PC-3 (cell line): ENCODE measurements at regions not wholly inside any gene's neighbourhood (a gene's known extent, or its start where the extent isn't known, plus 50 kb on each side); places are given as distances from the start of the nearest gene placed in this dataset.

Source experiments
- ATAC-seq: fragments of 200-7000 bp; cut with Tn5 transposase; 2 replicates; pipeline ENCODE4 v1.9.1; 2020; ENCODE audit warnings: mild to moderate bottlenecking, moderate library complexity
- BruUV-seq: library from RNA; stranded (reverse); fragments of 400-500 nt; replicated peaks from 2 replicates; lab custom pipeline; 2021; lab: Mats Ljungman, UMichigan
- CTCF ChIA-PET: fragments of 300-600 bp; sonication (Branson Sonifier 250); formaldehyde crosslinking; loops from one replicate; lab custom pipeline; 2022; ENCODE audit warnings: antibody characterized with exemption; lab: Charles Lee
- POLR2A ChIA-PET: fragments of 300-600 bp; sonication (Branson Sonifier 250); formaldehyde crosslinking; loops from one replicate; lab custom pipeline; 2022; ENCODE audit warnings: antibody characterized with exemption; ENCODE audit not compliant: unreplicated experiment; lab: Charles Lee
- DNase-seq: peaks from one replicate; pipeline ENCODE4 v3.0.0-alpha.2; 2015
- H2AFZ ChIP-seq: fragments of 300-600 bp; sonication (generic); 2 replicates; pipeline ENCODE4 v1.6.0; 2016; ENCODE audit warnings: antibody characterized with exemption, low read length
- H3F3A ChIP-seq: fragments of 300-600 bp; sonication (generic); one replicate; pipeline ENCODE4 v1.6.0; 2017; ENCODE audit warnings: antibody characterized with exemption, low read length, control low read depth, mild to moderate bottlenecking; ENCODE audit not compliant: unreplicated experiment
- H3K27ac ChIP-seq: fragments of 300-600 bp; sonication (generic); 2 replicates; pipeline ENCODE4 v1.5.1; 2016; ENCODE audit warnings: mild to moderate bottlenecking, low read length
- H3K27me3 ChIP-seq: fragments of 300-600 bp; sonication (generic); 2 replicates; pipeline ENCODE4 v1.6.1; 2016; ENCODE audit warnings: low read length, mixed read lengths
- H3K36me3 ChIP-seq: fragments of 300-600 bp; sonication (generic); 2 replicates; pipeline ENCODE4 v1.6.1; 2016; ENCODE audit warnings: low read depth, mixed run types, low read length, mixed read lengths
- H3K4me1 ChIP-seq: fragments of 300-600 bp; sonication (generic); 2 replicates; pipeline ENCODE4 v1.5.1; 2016; ENCODE audit warnings: low read length; ENCODE audit not compliant: insufficient read depth
- H3K4me2 ChIP-seq: fragments of 300-600 bp; sonication (generic); 2 replicates; pipeline ENCODE4 v1.6.0; 2016; ENCODE audit warnings: low read length
- H3K4me3 ChIP-seq: fragments of 300-600 bp; sonication (generic); 2 replicates; pipeline ENCODE4 v1.5.1; 2016; ENCODE audit warnings: mild to moderate bottlenecking, low read length, mixed read lengths
- H3K79me2 ChIP-seq: fragments of 300-600 bp; sonication (generic); 2 replicates; pipeline ENCODE4 v1.6.1; 2017; ENCODE audit warnings: low read length, mixed read lengths
- H3K9ac ChIP-seq: fragments of 300-600 bp; sonication (generic); 2 replicates; pipeline ENCODE4 v1.6.0; 2016; ENCODE audit warnings: mild to moderate bottlenecking, low read length
- H3K9me2 ChIP-seq: fragments of 300-600 bp; sonication (generic); replicated peaks from 2 replicates; pipeline ENCODE4 v1.6.1; 2016; ENCODE audit warnings: mixed run types, low read length, mixed read lengths
- H3K9me3 ChIP-seq: fragments of 300-600 bp; sonication (generic); 2 replicates; pipeline ENCODE4 v1.6.1; 2016; ENCODE audit warnings: low read length, mixed read lengths
- H4K20me1 ChIP-seq: fragments of 300-600 bp; sonication (generic); 2 replicates; pipeline ENCODE4 v1.6.1; 2016; ENCODE audit warnings: low read length, mixed read lengths
- EZH2 ChIP-seq: fragments of 300-600 bp; sonication (generic); IDR thresholded peaks from one replicate; pipeline ENCODE4 v1.6.1; 2017; ENCODE audit warnings: antibody characterized with exemption, mild to moderate bottlenecking, low read length; ENCODE audit not compliant: unreplicated experiment
- EZH2phosphoT487 ChIP-seq: fragments of 300-600 bp; sonication (generic); IDR thresholded peaks from 2 replicates; pipeline ENCODE4 v1.6.1; 2018; ENCODE audit warnings: mild to moderate bottlenecking, antibody characterized with exemption, low read length, borderline replicate concordance
- intact Hi-C: fragments of 100-400 bp; cut with micrococcal nuclease; formaldehyde crosslinking; loops from 2 replicates; pipeline ENCODE4 v1.9.0; 2023
- TF ChIP-seq, protein P1 (sequence below): fragments of 300-600 bp; sonication (generic); conservative IDR thresholded peaks from 2 replicates; pipeline ENCODE4 v1.5.1; 2017; ENCODE audit warnings: antibody characterized with exemption, low read depth, mild to moderate bottlenecking, low read length

DNA sequence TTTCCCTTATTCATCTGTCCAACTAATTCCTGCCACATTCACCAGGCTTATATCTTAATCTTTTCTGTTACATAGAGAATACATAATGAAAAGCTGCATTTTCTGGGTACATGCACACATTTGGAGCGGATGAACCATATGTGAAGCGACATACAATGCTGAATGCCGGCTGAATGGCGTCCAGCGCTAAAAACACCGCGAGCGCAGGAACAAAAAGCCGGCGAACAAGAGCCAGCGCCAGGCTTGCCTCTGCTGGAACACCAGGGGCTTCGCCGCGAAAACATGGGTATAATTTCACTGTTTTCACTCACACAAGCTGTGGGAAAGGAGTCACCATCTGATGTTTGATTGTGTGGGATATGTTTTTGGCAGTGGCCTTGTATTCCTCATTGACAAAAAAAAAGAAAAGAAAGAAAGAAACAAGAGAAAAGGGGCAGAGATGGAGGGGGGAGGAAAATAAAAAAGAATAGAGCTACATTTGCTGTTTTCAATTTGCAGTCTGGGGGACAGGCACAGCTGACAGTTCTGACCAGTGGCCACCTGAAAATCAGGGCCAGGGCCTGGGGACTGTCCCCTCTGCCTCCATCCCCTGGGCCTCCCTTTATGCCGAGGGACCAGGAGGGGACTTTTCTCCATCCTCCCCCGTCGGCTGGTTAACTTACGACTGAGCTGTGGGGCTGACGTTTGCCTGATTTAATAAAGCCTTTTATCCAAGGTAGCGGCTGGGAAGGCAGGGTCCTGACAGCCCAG, 70.2 kb upstream of the OLIG2 start:
- intact Hi-C loops: no loop called here
- POLR2A ChIA-PET: no interaction called here
- Histone ChIP-seq H3K27ac (no peak overlapping the region), H3K9me2 (no peaks in the 10 kb centered on the region), H3K4me2 (no peak overlapping the region), H3K36me3 (no peaks in the 10 kb centered on the region), H3K9me3 (no peaks in the 10 kb centered on the region), H2AFZ (no peak overlapping the region), H4K20me1 (no peaks in the 10 kb centered on the region), H3F3A (no peaks in the 10 kb centered on the region), H3K4me3 (no peak overlapping the region), H3K27me3 (peaks cover 94% of the 10 kb centered on the region), H3K9ac (no peak overlapping the region), H3K79me2 (no peaks in the 10 kb centered on the region), H3K4me1 (peaks cover 8% of the 10 kb centered on the region; the same call in 1 of the 2 replicates)
- TF ChIP-seq EZH2 (no peak), EZH2phosphoT487 (no peak)
- TF ChIP-seq, protein P1, sequence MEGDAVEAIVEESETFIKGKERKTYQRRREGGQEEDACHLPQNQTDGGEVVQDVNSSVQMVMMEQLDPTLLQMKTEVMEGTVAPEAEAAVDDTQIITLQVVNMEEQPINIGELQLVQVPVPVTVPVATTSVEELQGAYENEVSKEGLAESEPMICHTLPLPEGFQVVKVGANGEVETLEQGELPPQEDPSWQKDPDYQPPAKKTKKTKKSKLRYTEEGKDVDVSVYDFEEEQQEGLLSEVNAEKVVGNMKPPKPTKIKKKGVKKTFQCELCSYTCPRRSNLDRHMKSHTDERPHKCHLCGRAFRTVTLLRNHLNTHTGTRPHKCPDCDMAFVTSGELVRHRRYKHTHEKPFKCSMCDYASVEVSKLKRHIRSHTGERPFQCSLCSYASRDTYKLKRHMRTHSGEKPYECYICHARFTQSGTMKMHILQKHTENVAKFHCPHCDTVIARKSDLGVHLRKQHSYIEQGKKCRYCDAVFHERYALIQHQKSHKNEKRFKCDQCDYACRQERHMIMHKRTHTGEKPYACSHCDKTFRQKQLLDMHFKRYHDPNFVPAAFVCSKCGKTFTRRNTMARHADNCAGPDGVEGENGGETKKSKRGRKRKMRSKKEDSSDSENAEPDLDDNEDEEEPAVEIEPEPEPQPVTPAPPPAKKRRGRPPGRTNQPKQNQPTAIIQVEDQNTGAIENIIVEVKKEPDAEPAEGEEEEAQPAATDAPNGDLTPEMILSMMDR: no peak
- DNase-seq (no peak), ATAC-seq (no peak)
- CTCF ChIA-PET: interaction anchor here (0.5 kb wide), 1 partner anchor 16 kb away, joined by 3 read pairs; no protein-coding TSS in a partner anchor
- BruUV-seq: no TSS peak

DNA sequence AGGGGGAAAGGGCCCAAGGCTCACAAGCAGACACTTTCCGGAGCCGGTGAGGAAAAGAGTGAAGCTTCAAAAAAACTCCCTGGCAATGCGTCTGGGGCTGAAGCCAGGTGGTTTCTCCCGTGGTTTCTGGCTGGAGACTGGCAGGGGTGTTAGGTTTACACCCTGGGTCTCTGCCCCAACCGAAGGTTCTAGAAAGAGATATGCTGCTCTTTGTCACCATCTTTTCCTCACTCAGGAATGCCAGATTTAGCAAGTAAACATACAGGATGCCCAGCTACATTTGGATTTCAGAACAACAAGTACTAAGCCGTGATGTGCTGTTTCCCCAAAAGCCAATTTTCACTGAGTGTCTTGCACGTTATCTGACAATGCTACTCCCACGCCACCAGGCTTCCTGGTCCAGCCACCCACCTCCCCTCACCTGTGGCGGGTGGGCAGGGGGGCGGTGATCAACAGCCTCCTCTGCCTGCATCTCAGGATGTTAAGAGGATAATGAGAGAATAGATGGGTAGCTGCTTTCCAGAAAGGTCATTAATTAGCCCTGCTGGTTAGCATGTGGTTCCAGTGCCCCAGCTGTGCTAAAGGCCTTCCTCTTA, 69.6 kb upstream of the OLIG2 start:
- intact Hi-C loops: no loop called here
- Histone ChIP-seq H3K9ac (no peak overlapping the region), H3K36me3 (no peaks in the 10 kb centered on the region), H3K9me3 (no peaks in the 10 kb centered on the region), H2AFZ (no peak overlapping the region), H3F3A (no peaks in the 10 kb centered on the region), H3K27me3 (peaks cover 94% of the 10 kb centered on the region), H3K4me2 (no peak overlapping the region), H3K4me1 (peaks cover 8% of the 10 kb centered on the region; the same call in 1 of the 2 replicates), H3K27ac (no peak overlapping the region), H3K79me2 (no peaks in the 10 kb centered on the region), H3K9me2 (no peaks in the 10 kb centered on the region), H3K4me3 (no peak overlapping the region), H4K20me1 (no peaks in the 10 kb centered on the region)
- TF ChIP-seq EZH2phosphoT487: no peak
- no peak for TF ChIP-seq EZH2
- TF ChIP-seq, protein P1: no peak
- ChIA-PET CTCF (interaction anchor here (0.5 kb wide), 1 partner anchor 16 kb away, joined by 3 read pairs; no protein-coding TSS in a partner anchor), POLR2A (no interaction called here)
- BruUV-seq: no TSS peak
- ATAC-seq (no peak), DNase-seq (no peak)

- H3F3A ChIP-seq: no peaks in the 10 kb centered on the region
- H3K36me3 ChIP-seq: no peaks in the 10 kb centered on the region
- H3K27me3 ChIP-seq: peaks cover 94% of the 10 kb centered on the region
- ATAC-seq (no peak), DNase-seq (no peak)
- no peak overlapping the region for H3K9ac ChIP-seq
- TF ChIP-seq EZH2phosphoT487 (no peak), EZH2 (no peak)
- TF ChIP-seq, protein P1: no peak
- no TSS peak for BruUV-seq
- no peak overlapping the region for H3K4me2 ChIP-seq
- no peaks in the 10 kb centered on the region for H4K20me1 ChIP-seq
- no peaks in the 10 kb centered on the region for H3K79me2 ChIP-seq
- intact Hi-C loops: no loop called here
- POLR2A ChIA-PET: interaction anchor here (0.7 kb wide), 1 partner anchor 29 kb away, joined by 7 read pairs; no protein-coding TSS in a partner anchor
- H3K9me3 ChIP-seq: no peaks in the 10 kb centered on the region
- CTCF ChIA-PET: no interaction called here
- H2AFZ ChIP-seq: no peak overlapping the region
- peaks cover 8% of the 10 kb centered on the region; the same call in 1 of the 2 replicates for H3K4me1 ChIP-seq
- H3K4me3 ChIP-seq: no peak overlapping the region
- H3K9me2 ChIP-seq: no peaks in the 10 kb centered on the region
- H3K27ac ChIP-seq: no peak overlapping the region
These were observed 68.2 kb upstream of the OLIG2 start for GRCh38 chr21:32957545-32957944.
